OCI-LY7 (cell line): ENCODE measurements at regions not wholly inside any gene's neighbourhood (a gene's known extent, or its start where the extent isn't known, plus 50 kb on each side); places are given as distances from the start of the nearest gene placed in this dataset.
"Not testable (repeated sequence)": the region's sequence is repeated elsewhere in the genome, so short reads cannot be mapped to it uniquely, and the experiment has no call there.

ENCODE experiments used
- BruUV-seq: library from RNA; stranded (reverse); fragments of 400-500 nt; replicated peaks from 2 replicates; lab custom pipeline; 2021; lab: Mats Ljungman, UMichigan
- CTCF ChIA-PET: fragments of 300-600 bp; sonication (Branson Sonifier 250); formaldehyde crosslinking; loops from one replicate; lab custom pipeline; 2022; ENCODE audit warnings: antibody characterized with exemption; ENCODE audit not compliant: unreplicated experiment; lab: Charles Lee
- POLR2A ChIA-PET: fragments of 300-600 bp; sonication (Branson Sonifier 250); formaldehyde crosslinking; loops from one replicate; lab custom pipeline; 2022; ENCODE audit warnings: antibody characterized with exemption; lab: Charles Lee
- DNase-seq: peaks from one replicate; pipeline ENCODE4 v3.0.0-alpha.2; 2015; ENCODE audit warnings: low spot score
- H2AFZ ChIP-seq: fragments of 200-600 bp; sonication (generic), shearing (Covaris generic); 2 replicates; pipeline ENCODE4 v1.6.1; 2014; ENCODE audit warnings: mild to moderate bottlenecking, antibody characterized with exemption, low read length, moderate library complexity
- H3K27ac ChIP-seq: fragments of 200-600 bp; sonication (generic); 2 replicates; pipeline ENCODE4 v1.5.1; 2014; ENCODE audit warnings: mixed run types, low read depth, mild to moderate bottlenecking, moderate library complexity, low read length, inconsistent platforms; ENCODE audit not compliant: poor library complexity, severe bottlenecking
- H3K36me3 ChIP-seq: fragments of 200-600 bp; sonication (generic); 2 replicates; pipeline ENCODE4 v1.6.1; 2014; ENCODE audit warnings: mild to moderate bottlenecking, antibody characterized with exemption, low read length, moderate library complexity, mixed read lengths; ENCODE audit not compliant: insufficient read depth
- H3K4me1 ChIP-seq: fragments of 200-600 bp; sonication (generic); 2 replicates; pipeline ENCODE4 v1.5.1; 2014; ENCODE audit warnings: mild to moderate bottlenecking, low read length; ENCODE audit not compliant: insufficient read depth, poor library complexity, severe bottlenecking
- H3K4me2 ChIP-seq: fragments of 200-600 bp; sonication (generic); 2 replicates; pipeline ENCODE4 v1.6.1; 2014; ENCODE audit warnings: mild to moderate bottlenecking, low read length
- H3K4me3 ChIP-seq: fragments of 200-600 bp; sonication (generic); 2 replicates; pipeline ENCODE4 v1.5.1; 2014; ENCODE audit warnings: mild to moderate bottlenecking, low read depth, low read length; ENCODE audit not compliant: poor library complexity, severe bottlenecking
- H3K79me2 ChIP-seq: fragments of 200-600 bp; sonication (generic); 2 replicates; pipeline ENCODE4 v1.6.1; 2016; ENCODE audit warnings: low read depth, mild to moderate bottlenecking, low read length, moderate library complexity, mixed read lengths; ENCODE audit not compliant: insufficient read depth
- H3K9me2 ChIP-seq: fragments of 200-600 bp; sonication (generic); 2 replicates; pipeline ENCODE4 v1.6.1; 2016; ENCODE audit warnings: mild to moderate bottlenecking, low read length, mixed read lengths; ENCODE audit not compliant: insufficient read depth
- H3K9me3 ChIP-seq: fragments of 200-600 bp; sonication (generic); 2 replicates; pipeline ENCODE4 v1.6.1; 2014; ENCODE audit warnings: mild to moderate bottlenecking, mixed run types, low read length, mixed read lengths
- H4K20me1 ChIP-seq: fragments of 200-600 bp; sonication (generic); 2 replicates; pipeline ENCODE4 v1.6.1; 2014; ENCODE audit warnings: mild to moderate bottlenecking, antibody characterized with exemption, low read length, moderate library complexity, mixed read lengths; ENCODE audit not compliant: insufficient read depth
- EZH2phosphoT487 ChIP-seq: fragments of 200-600 bp; sonication (generic); IDR thresholded peaks from 2 replicates; pipeline ENCODE4 v1.6.1; 2018; ENCODE audit warnings: low read depth, borderline replicate concordance, mild to moderate bottlenecking, mixed run types, antibody characterized with exemption, low read length, moderate library complexity, mixed read lengths
- intact Hi-C: fragments of 100-400 bp; cut with micrococcal nuclease; formaldehyde crosslinking; loops from one replicate; pipeline ENCODE4 v1.10.0; 2022; ENCODE audit not compliant: unreplicated experiment
- TF ChIP-seq, protein P1 (sequence below): fragments of 200-600 bp; sonication (generic); conservative IDR thresholded peaks from 2 replicates; pipeline ENCODE4 v1.5.1; 2014; ENCODE audit warnings: mild to moderate bottlenecking, antibody characterized with exemption, low read length, moderate library complexity, mixed read lengths

DNA sequence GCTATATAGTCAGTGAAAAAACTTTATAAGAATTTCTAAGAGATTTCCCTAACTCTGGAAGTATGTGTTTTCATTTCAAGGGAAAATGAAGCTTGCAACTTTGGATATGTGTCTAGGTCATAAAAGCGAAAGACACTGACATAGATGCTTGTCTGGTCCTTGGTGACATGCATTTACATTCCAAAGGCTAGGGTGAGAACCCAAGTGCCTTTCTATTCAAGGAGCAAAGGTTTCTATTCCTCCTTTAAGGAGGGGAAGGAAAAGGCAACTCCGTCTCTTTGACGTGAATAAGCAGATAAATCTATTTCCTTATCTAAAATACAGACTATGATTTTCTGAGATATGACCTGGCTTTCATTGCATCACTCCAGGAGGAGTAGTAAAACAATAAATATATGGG, 261.1 kb downstream of the CDH7 start:
- Histone ChIP-seq H3K36me3 (no peaks in the 10 kb centered on the region), H3K4me2 (no peak overlapping the region), H3K79me2 (no peaks in the 10 kb centered on the region), H3K4me1 (no peaks in the 10 kb centered on the region), H4K20me1 (no peaks in the 10 kb centered on the region), H3K9me3 (no peaks in the 10 kb centered on the region), H3K4me3 (no peak overlapping the region), H3K9me2 (no peaks in the 10 kb centered on the region), H3K27ac (no peak overlapping the region), H2AFZ (no peak overlapping the region)
- no TSS peak for BruUV-seq
- ChIA-PET CTCF (no interaction called here), POLR2A (no interaction called here)
- no peak for DNase-seq
- TF ChIP-seq, protein P1, sequence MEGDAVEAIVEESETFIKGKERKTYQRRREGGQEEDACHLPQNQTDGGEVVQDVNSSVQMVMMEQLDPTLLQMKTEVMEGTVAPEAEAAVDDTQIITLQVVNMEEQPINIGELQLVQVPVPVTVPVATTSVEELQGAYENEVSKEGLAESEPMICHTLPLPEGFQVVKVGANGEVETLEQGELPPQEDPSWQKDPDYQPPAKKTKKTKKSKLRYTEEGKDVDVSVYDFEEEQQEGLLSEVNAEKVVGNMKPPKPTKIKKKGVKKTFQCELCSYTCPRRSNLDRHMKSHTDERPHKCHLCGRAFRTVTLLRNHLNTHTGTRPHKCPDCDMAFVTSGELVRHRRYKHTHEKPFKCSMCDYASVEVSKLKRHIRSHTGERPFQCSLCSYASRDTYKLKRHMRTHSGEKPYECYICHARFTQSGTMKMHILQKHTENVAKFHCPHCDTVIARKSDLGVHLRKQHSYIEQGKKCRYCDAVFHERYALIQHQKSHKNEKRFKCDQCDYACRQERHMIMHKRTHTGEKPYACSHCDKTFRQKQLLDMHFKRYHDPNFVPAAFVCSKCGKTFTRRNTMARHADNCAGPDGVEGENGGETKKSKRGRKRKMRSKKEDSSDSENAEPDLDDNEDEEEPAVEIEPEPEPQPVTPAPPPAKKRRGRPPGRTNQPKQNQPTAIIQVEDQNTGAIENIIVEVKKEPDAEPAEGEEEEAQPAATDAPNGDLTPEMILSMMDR, result no peak
- TF ChIP-seq EZH2phosphoT487, result no peak
- intact Hi-C loops, result no loop called here

- ChIA-PET POLR2A (no interaction called here), CTCF (no interaction called here)
- BruUV-seq, result no TSS peak
- Histone ChIP-seq H3K4me1 (no peaks in the 10 kb centered on the region), H3K9me3 (no peaks in the 10 kb centered on the region), H2AFZ (no peak overlapping the region), H3K4me3 (no peak overlapping the region), H3K36me3 (no peaks in the 10 kb centered on the region), H3K79me2 (no peaks in the 10 kb centered on the region), H3K27ac (no peak overlapping the region), H3K4me2 (no peak overlapping the region), H3K9me2 (no peaks in the 10 kb centered on the region), H4K20me1 (no peaks in the 10 kb centered on the region)
- DNase-seq, result no peak
- intact Hi-C loops, result no loop called here
- TF ChIP-seq, protein P1, result no peak
- no peak for TF ChIP-seq EZH2phosphoT487
Measured at GRCh38 chr18:66005831-66006588, 255.2 kb downstream of the CDH7 start.

DNA sequence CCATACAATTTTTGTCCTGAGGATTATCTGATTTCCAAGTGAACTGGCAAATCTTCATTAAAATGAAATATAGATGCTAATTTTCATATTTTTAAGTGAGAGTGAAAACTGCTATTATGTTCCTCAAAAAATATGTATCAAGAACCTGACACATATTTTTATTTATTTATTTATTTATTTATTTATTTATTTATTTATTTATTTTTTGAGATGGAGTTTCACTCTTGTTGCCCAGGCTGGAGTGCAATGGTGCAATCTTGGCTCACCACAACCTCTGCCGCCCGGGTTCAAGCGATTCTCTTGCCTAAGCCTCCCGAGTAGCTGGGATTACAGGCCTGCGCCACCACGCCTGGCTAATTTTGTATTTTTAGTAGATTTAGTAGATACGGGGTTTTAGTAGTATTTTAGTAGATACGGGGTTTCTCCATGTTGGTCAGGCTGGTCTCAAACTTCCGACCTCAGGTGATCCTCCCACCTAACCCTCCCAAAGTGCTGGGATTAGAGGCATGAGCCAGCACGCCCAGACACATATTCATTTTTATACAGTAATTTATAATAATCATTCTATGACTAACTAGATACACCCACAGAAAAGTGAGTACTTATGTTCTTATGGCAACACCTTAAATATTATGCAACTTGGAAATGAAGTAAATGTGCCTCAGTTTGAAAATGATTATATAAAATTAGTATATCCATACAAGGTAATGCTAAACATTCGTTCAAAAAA, 248.3 kb downstream of the CDH7 start:
- H3K9me3 ChIP-seq, H2AFZ ChIP-seq, BruUV-seq, H3K4me2 ChIP-seq, H3K4me3 ChIP-seq, H3K36me3 ChIP-seq, CTCF ChIA-PET, POLR2A ChIA-PET, H4K20me1 ChIP-seq, H3K4me1 ChIP-seq, DNase-seq, H3K27ac ChIP-seq, H3K9me2 ChIP-seq, intact Hi-C loops, H3K79me2 ChIP-seq: not testable (repeated sequence)
